Stomach (tissue), 8 donors: ENCODE measurements at regions not wholly inside any gene's neighbourhood (a gene's known extent, or its start where the extent isn't known, plus 50 kb on each side); places are given as distances from the start of the nearest gene placed in this dataset.

Experiments
- DNase-seq, 2 donors: peaks; one replicate each; pipeline versions ENCODE4 v3.0.0 to v3.0.0-alpha.2; 2013 to 2019
- H3K27ac ChIP-seq, 5 donors: fragments of 200-600 bp in 4 of 5; sonication (generic) in 4 of 5; one replicate each; pipeline ENCODE4 v1.5.1; 2013 to 2019; ENCODE audit warnings: mild to moderate bottlenecking in 1 of 5, moderate library complexity in 1 of 5
- H3K27me3 ChIP-seq, 3 donors: fragments of 200-600 bp; sonication (generic); one replicate each; pipeline ENCODE4 v1.5.1; 2017 to 2019; ENCODE audit warnings: mixed run types in 1 of 3
- H3K36me3 ChIP-seq, 4 donors: fragments of 200-600 bp; sonication (generic); 1 replicate in 3 of 4; 2 replicates in 1 of 4; pipeline ENCODE4 v1.5.1; 2016 to 2019
- H3K4me1 ChIP-seq, 4 donors: fragments of 200-600 bp; sonication (generic); one replicate each; pipeline ENCODE4 v1.5.1; 2016 to 2019
- H3K4me3 ChIP-seq, 4 donors: fragments of 200-600 bp; sonication (generic) in 3 of 4; one replicate each; pipeline ENCODE4 v1.5.1; 2016 to 2019; ENCODE audit warnings: mild to moderate bottlenecking in 1 of 4
- H3K9me3 ChIP-seq, 4 donors: fragments of 200-600 bp; sonication (generic); one replicate each; pipeline ENCODE4 v1.5.1; 2016 to 2019
- EP300 ChIP-seq: sonication (generic); formaldehyde crosslinking; IDR thresholded peaks from one replicate; pipeline ENCODE4 v1.6.1; 2017; ENCODE audit warnings: antibody characterized with exemption
- POLR2A ChIP-seq, 4 donors: fragments of 450-650 bp; IDR thresholded peaks; one replicate each; pipeline ENCODE4 v1.6.1; 2016; ENCODE audit warnings: antibody characterized with exemption in 4 of 4, control low read depth in 2 of 4, mild to moderate bottlenecking in 1 of 4, moderate library complexity in 1 of 4
- POLR2AphosphoS5 ChIP-seq, 3 donors: sonication (generic); formaldehyde crosslinking; IDR thresholded peaks; one replicate each; pipeline ENCODE4 v1.6.1; 2016; ENCODE audit warnings: antibody characterized with exemption in 3 of 3
- WGBS, 5 donors: extraction: QIAGEN DNeasy Blood & Tissue Kit in 3 of 5; methylation state at CpG; one replicate each; pipeline versions ENCODE4 v1.1.5 to v1.1.7; 2013 to 2018; 5-methylcytosine and 5-hydroxymethylcytosine counted together
- intact Hi-C: fragments of 100-400 bp; cut with DNase I; formaldehyde crosslinking; loops from one replicate; pipeline ENCODE4 v1.15.1; 2023; ENCODE audit warnings: low total_unique reads
- TF ChIP-seq, protein P1 (sequence below), 7 experiments: fragments of 450-650 bp in 4 of 7; fragments of 200-600 bp in 3 of 7; sonication (generic) in 3 of 7; IDR thresholded peaks; one replicate each; pipeline ENCODE4 v1.5.1; 2016 to 2019; ENCODE audit warnings: antibody characterized with exemption in 7 of 7, control low read depth in 2 of 7, mild to moderate bottlenecking in 1 of 7
- donor health status: healthy with polysubstance abuse.
- donor health status: Bipolar disorder and iron deficiency.
- donor health status: healthy.

DNA sequence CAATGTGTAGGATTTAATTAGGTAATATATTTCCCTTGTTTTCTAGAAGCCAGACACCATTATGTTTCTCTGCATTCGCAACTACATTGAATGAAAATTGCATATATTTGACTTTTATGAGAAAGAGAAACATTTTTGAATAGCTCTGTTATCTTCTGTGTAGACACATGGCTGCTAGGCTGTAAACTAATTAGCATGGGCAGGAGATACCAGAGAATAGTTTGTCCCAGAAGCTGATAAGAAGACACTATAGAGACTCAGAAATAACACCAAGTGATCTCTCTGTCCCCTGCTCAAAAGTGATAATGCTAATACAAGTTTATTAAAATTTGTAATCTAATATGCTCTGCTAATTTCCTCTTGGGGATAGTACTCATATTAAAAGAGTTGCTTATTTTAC, 198.0 kb upstream of the TUSC1 start:
- no peak overlapping the region for H3K27ac ChIP-seq
- no peak for DNase-seq
- no peaks in the 10 kb centered on the region for H3K27me3 ChIP-seq
- H3K9me3 ChIP-seq, result peaks cover 0 to 18% (median 7%) of the 10 kb centered on the region in 4 donors
- no peaks in the 10 kb centered on the region for H3K4me1 ChIP-seq
- H3K4me3 ChIP-seq, result no peak overlapping the region
- H3K36me3 ChIP-seq, result no peaks in the 10 kb centered on the region
- intact Hi-C loops, result no loop called here
- TF ChIP-seq, protein P1, sequence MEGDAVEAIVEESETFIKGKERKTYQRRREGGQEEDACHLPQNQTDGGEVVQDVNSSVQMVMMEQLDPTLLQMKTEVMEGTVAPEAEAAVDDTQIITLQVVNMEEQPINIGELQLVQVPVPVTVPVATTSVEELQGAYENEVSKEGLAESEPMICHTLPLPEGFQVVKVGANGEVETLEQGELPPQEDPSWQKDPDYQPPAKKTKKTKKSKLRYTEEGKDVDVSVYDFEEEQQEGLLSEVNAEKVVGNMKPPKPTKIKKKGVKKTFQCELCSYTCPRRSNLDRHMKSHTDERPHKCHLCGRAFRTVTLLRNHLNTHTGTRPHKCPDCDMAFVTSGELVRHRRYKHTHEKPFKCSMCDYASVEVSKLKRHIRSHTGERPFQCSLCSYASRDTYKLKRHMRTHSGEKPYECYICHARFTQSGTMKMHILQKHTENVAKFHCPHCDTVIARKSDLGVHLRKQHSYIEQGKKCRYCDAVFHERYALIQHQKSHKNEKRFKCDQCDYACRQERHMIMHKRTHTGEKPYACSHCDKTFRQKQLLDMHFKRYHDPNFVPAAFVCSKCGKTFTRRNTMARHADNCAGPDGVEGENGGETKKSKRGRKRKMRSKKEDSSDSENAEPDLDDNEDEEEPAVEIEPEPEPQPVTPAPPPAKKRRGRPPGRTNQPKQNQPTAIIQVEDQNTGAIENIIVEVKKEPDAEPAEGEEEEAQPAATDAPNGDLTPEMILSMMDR (IDR thresholded peaks at IDR 0.05), result no peak
- TF ChIP-seq EP300, result no peak
- TF ChIP-seq POLR2AphosphoS5 (IDR thresholded peaks at IDR 0.05), result no peak
- no peak for TF ChIP-seq POLR2A (IDR thresholded peaks at IDR 0.05)
- WGBS, 5 donors, result 61 to 80% (median 76%) methylated on average over 1 of the region's 1 CpG

DNA sequence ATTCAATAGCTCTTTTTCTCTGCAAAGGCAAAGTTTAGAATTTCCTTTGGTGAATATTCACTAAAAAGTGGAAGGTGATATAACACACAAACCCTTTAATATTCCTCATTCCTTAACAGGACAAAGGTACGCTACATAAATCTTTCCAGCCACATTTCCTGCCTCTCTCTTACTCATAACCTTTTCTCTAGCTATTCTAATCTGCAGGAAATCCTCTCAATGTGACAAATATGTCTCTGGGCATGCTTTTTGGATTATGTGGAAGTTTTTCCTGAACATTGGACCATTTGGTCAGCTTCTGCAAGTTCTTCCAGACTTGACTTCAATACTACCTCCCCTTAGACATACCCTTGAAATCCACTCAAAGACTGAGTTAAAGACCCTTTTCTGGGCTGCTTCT, 186.3 kb upstream of the TUSC1 start:
- 69 to 79% (median 72%) methylated on average over 1 of the region's 1 CpG for WGBS, 5 donors
- intact Hi-C loops, result no loop called here
- H3K36me3 ChIP-seq, result no peaks in the 10 kb centered on the region
- H3K27ac ChIP-seq, result no peak overlapping the region
- no peak for TF ChIP-seq POLR2A (IDR thresholded peaks at IDR 0.05)
- TF ChIP-seq, protein P1 (IDR thresholded peaks at IDR 0.05), result no peak
- TF ChIP-seq EP300, result no peak
- no peak for TF ChIP-seq POLR2AphosphoS5 (IDR thresholded peaks at IDR 0.05)
- DNase-seq, result no peak
- H3K27me3 ChIP-seq, result no peaks in the 10 kb centered on the region
- H3K9me3 ChIP-seq, result peaks cover 0 to under 1% (median 0%) of the 10 kb centered on the region in 4 donors
- H3K4me3 ChIP-seq, result no peak overlapping the region
- no peaks in the 10 kb centered on the region for H3K4me1 ChIP-seq

DNA sequence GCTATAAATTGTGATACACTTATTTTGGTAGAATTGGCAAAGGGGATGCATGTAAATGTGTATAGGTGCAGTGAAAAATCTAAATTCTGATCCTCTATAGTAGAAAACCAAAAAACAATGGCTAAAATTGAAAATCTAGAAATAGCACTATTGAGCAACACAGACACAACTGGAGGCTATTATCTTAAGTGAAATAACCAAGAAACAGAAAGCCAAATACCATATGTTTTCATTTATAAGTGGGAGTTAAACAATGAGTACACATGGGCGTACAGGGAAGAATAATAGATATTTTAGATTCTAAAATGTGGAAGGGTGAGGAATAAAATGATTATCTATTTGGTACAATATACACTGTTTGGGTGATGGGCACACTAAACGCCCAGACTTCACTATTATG, 183.2 kb upstream of the TUSC1 start:
- no peak overlapping the region for H3K4me3 ChIP-seq
- no peak for TF ChIP-seq POLR2AphosphoS5 (IDR thresholded peaks at IDR 0.05)
- TF ChIP-seq EP300, result no peak
- TF ChIP-seq, protein P1 (IDR thresholded peaks at IDR 0.05), result no peak
- TF ChIP-seq POLR2A (IDR thresholded peaks at IDR 0.05), result no peak
- 52 to 79% (median 66%) methylated on average over 2 of the region's 2 CpGs for WGBS, 5 donors
- no peaks in the 10 kb centered on the region for H3K36me3 ChIP-seq
- no peaks in the 10 kb centered on the region for H3K9me3 ChIP-seq
- H3K27me3 ChIP-seq, result no peaks in the 10 kb centered on the region
- intact Hi-C loops, result no loop called here
- DNase-seq, result no peak
- H3K27ac ChIP-seq, result no peak overlapping the region
- no peaks in the 10 kb centered on the region for H3K4me1 ChIP-seq

DNA sequence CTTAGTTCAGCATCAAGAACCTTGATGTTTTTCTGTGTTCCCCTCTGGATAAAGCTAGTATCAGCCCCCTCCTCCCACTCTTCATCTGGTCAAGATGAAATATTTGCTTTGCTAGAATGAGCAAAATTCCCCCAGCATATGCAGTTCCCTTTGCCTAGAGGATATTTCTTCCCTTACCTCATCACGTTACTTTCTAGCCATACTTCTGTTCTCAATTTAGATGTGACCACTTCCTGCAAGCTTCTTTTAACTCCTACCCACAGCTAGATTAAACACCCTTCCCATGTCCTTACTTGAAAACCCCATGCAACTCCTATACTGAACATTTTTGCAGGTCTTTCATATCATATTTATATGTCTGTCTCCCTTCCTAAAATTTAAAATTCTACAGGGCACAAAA, 178.9 kb upstream of the TUSC1 start:
- DNase-seq, result no peak
- Histone ChIP-seq H3K36me3 (no peaks in the 10 kb centered on the region), H3K27ac (no peak overlapping the region), H3K4me3 (no peak overlapping the region), H3K27me3 (no peaks in the 10 kb centered on the region), H3K9me3 (peaks cover 0 to 19% (median 0%) of the 10 kb centered on the region in 4 donors), H3K4me1 (no peaks in the 10 kb centered on the region)
- 42 to 70% (median 61%) methylated on average over 1 of the region's 1 CpG for WGBS, 5 donors
- intact Hi-C loops, result no loop called here
- no peak for TF ChIP-seq POLR2A (IDR thresholded peaks at IDR 0.05)
- TF ChIP-seq EP300, result no peak
- TF ChIP-seq, protein P1 (IDR thresholded peaks at IDR 0.05), result no peak
- no peak for TF ChIP-seq POLR2AphosphoS5 (IDR thresholded peaks at IDR 0.05)
